GM12875 (cell line): ENCODE measurements at regions not wholly inside any gene's neighbourhood (a gene's known extent, or its start where the extent isn't known, plus 50 kb on each side); places are given as distances from the start of the nearest gene placed in this dataset.

Experiments
- H3K4me3 ChIP-seq: one replicate; pipeline ENCODE4 v1.5.1; 2011; ENCODE audit warnings: low read depth, low read length, control low read depth
- TF ChIP-seq, protein P1 (sequence below): IDR thresholded peaks from 2 replicates; pipeline ENCODE4 v1.5.1; 2011; ENCODE audit warnings: low read depth, mild to moderate bottlenecking, control low read depth, inconsistent platforms, low read length, moderate library complexity, borderline replicate concordance; ENCODE audit not compliant: insufficient read depth

- no peak overlapping the region for H3K4me3 ChIP-seq
- TF ChIP-seq, protein P1, sequence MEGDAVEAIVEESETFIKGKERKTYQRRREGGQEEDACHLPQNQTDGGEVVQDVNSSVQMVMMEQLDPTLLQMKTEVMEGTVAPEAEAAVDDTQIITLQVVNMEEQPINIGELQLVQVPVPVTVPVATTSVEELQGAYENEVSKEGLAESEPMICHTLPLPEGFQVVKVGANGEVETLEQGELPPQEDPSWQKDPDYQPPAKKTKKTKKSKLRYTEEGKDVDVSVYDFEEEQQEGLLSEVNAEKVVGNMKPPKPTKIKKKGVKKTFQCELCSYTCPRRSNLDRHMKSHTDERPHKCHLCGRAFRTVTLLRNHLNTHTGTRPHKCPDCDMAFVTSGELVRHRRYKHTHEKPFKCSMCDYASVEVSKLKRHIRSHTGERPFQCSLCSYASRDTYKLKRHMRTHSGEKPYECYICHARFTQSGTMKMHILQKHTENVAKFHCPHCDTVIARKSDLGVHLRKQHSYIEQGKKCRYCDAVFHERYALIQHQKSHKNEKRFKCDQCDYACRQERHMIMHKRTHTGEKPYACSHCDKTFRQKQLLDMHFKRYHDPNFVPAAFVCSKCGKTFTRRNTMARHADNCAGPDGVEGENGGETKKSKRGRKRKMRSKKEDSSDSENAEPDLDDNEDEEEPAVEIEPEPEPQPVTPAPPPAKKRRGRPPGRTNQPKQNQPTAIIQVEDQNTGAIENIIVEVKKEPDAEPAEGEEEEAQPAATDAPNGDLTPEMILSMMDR = no peak
Measured at GRCh38 chr12:19008102-19008501, 121.4 kb upstream of the PLEKHA5 start.

GRCh38 chr12:19010087-19010486 lies 119.4 kb upstream of the PLEKHA5 start:
- TF ChIP-seq, protein P1 = no peak
- H3K4me3 ChIP-seq = no peak overlapping the region

GRCh38 chr12:19010726-19011125 lies 118.8 kb upstream of the PLEKHA5 start:
- TF ChIP-seq, protein P1 = no peak
- H3K4me3 ChIP-seq = no peak overlapping the region

DNA sequence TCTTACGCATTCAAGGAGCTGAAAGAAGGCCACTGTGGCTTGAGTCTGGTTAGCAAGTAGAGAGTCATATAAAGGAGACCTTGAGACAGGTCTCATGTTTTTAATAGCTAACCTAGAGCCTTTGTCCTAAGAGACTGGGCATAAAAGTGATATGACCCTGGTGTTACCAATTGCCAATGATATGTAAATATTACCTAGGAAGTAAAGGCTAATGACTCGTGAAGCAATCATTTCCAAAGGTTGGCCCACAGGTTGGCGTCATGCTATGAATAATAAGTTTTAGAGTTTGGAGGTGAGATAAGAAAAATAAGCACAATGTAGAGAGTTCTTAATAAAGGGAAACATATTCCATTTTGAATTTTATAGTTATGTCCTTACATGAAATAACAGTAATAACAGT lies 116.6 kb upstream of the PLEKHA5 start:
- H3K4me3 ChIP-seq = no peak overlapping the region
- TF ChIP-seq, protein P1 = no peak

DNA sequence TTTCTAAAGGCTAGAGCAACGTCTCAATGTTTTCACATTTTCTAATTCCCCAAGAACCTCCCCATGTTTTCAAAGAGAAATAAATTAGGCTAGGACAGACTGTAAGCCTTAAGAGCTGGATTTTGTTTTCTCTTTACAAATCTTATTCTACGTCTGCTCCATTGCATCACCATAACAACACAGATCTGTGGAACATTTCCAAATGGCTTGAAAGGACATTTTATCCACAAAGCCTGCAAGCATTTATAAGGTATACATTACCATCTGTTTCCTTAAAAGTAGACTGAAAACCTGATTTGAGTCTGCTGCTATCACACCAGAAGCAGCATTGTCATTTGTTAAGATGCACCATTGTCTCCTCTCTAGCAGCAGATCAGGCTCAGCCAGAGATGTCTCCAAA lies 115.3 kb upstream of the PLEKHA5 start:
- TF ChIP-seq, protein P1 = no peak
- H3K4me3 ChIP-seq = no peak overlapping the region

- no peak overlapping the region for H3K4me3 ChIP-seq
- TF ChIP-seq, protein P1 = no peak
Measured at GRCh38 chr12:19015285-19015684, 114.2 kb upstream of the PLEKHA5 start.

GRCh38 chr12:19018302-19018970 lies 111.1 kb upstream of the PLEKHA5 start:
- TF ChIP-seq, protein P1 = no peak
- no peak overlapping the region for H3K4me3 ChIP-seq
